Stimulated activated CD8-positive, alpha-beta memory T cell treated with anti-CD3 and anti-CD28 coated beads, Interleukin-4, amount 100 ng/mL, for 4 hours (primary cell): ENCODE measurements at regions not wholly inside any gene's neighbourhood (a gene's known extent, or its start where the extent isn't known, plus 50 kb on each side); places are given as distances from the start of the nearest gene placed in this dataset.

Experiments used
- DNase-seq, 2 donors: peaks; one replicate each; pipeline ENCODE4 v3.0.0-alpha.2; 2020; ENCODE audit warnings: low read depth in 2 of 2, low spot score in 1 of 2

- no peak for DNase-seq
Observed at GRCh38 chr14:97550463-97550862, 753.3 kb downstream of the VRK1 start.

- DNase-seq, result no peak
Observed at GRCh38 chr14:97554597-97554996, 757.4 kb downstream of the VRK1 start.

- DNase-seq, result no peak
Observed at GRCh38 chr14:97564334-97564733, 767.2 kb downstream of the VRK1 start.

GRCh38 chr14:97571201-97571600 lies 774.0 kb downstream of the VRK1 start:
- no peak for DNase-seq

- DNase-seq, result no peak
Observed at GRCh38 chr14:97571866-97572555, 774.8 kb downstream of the VRK1 start.

- no peak for DNase-seq
Observed at GRCh38 chr14:97572583-97573458, 775.6 kb downstream of the VRK1 start.

GRCh38 chr14:97575677-97576076 lies 778.5 kb downstream of the VRK1 start:
- no peak for DNase-seq

GRCh38 chr14:97578982-97579548 lies 781.9 kb downstream of the VRK1 start:
- no peak for DNase-seq

GRCh38 chr14:97581016-97581415 lies 783.8 kb downstream of the VRK1 start:
- DNase-seq, result no peak

- no peak for DNase-seq
Observed at GRCh38 chr14:97582022-97582421, 784.8 kb downstream of the VRK1 start.

GRCh38 chr14:97584528-97584927 lies 787.3 kb downstream of the VRK1 start:
- DNase-seq, result no peak

- DNase-seq, result no peak
Observed at GRCh38 chr14:97592341-97592980, 795.3 kb downstream of the VRK1 start.

GRCh38 chr14:97594306-97594705 lies 797.1 kb downstream of the VRK1 start:
- no peak for DNase-seq

- DNase-seq, result peak; percentile 9 to 36
Observed at GRCh38 chr14:97602438-97603117, 805.4 kb downstream of the VRK1 start.

- no peak for DNase-seq
Observed at GRCh38 chr14:97603201-97603600, 806.0 kb downstream of the VRK1 start.

- DNase-seq, result no peak
Observed at GRCh38 chr14:97604731-97605130, 807.5 kb downstream of the VRK1 start.

GRCh38 chr14:97618401-97618800 lies 821.2 kb downstream of the VRK1 start:
- no peak for DNase-seq

- no peak for DNase-seq
Observed at GRCh38 chr14:97618917-97619690, 821.9 kb downstream of the VRK1 start.

- DNase-seq, result no peak
Observed at GRCh38 chr14:97620066-97620465, 822.9 kb downstream of the VRK1 start.

- DNase-seq, result no peak
Observed at GRCh38 chr14:97624985-97625384, 827.8 kb downstream of the VRK1 start.
